Activated T-helper 1 cell treated with anti-CD3 and anti-CD28 coated beads, Interleukin-12 subunit alpha, Interleukin-12 subunit beta, Interleukin-2, Interleukin-4 antibody, amounts not matched to agents 30 ng/mL and 10 ng/mL and 1 ng/mL, durations not matched to agents 14 hours and 24 hours and 36 hours (primary cell): ENCODE measurements at regions not wholly inside any gene's neighbourhood (a gene's known extent, or its start where the extent isn't known, plus 50 kb on each side); places are given as distances from the start of the nearest gene placed in this dataset.

Experiments used
- DNase-seq: peaks from one replicate; pipeline ENCODE4 v3.0.0; 2021; ENCODE audit warnings: low spot score
- H3K27ac Mint-ChIP-seq: one replicate; pipeline ENCODE4 v1.8.0; 2021; ENCODE audit warnings: mild to moderate bottlenecking, mixed read lengths
- H3K27me3 Mint-ChIP-seq: one replicate; pipeline ENCODE4 v1.8.0; 2022; ENCODE audit warnings: mild to moderate bottlenecking, moderate library complexity, mixed read lengths; ENCODE audit not compliant: insufficient read depth
- H3K36me3 Mint-ChIP-seq: one replicate; pipeline ENCODE4 v1.8.0; 2021; ENCODE audit warnings: low read depth, mixed read lengths
- H3K4me1 Mint-ChIP-seq: one replicate; pipeline ENCODE4 v1.8.0; 2021; ENCODE audit warnings: low read depth, mixed read lengths
- H3K4me3 Mint-ChIP-seq: one replicate; pipeline ENCODE4 v1.8.0; 2021; ENCODE audit warnings: mild to moderate bottlenecking, moderate library complexity, mixed read lengths
- H3K9me3 Mint-ChIP-seq: one replicate; pipeline ENCODE4 v1.8.0; 2021; ENCODE audit warnings: mixed read lengths
- intact Hi-C: fragments of 100-400 bp; cut with micrococcal nuclease; formaldehyde crosslinking; loops from one replicate; pipeline ENCODE4 v1.15.1; 2024

GRCh38 chr15:87731630-87732029 is 524.9 kb downstream of the NTRK3 start:
- Mint-ChIP-seq H3K36me3 (no peaks in the 10 kb centered on the region), H3K9me3 (no peaks in the 10 kb centered on the region), H3K4me3 (no peak overlapping the region), H3K4me1 (peaks cover 4% of the 10 kb centered on the region), H3K27ac (no peak overlapping the region), H3K27me3 (peaks cover 2% of the 10 kb centered on the region)
- DNase-seq: no peak
- intact Hi-C loops: no loop called here

GRCh38 chr15:87730706-87731105 is 525.8 kb downstream of the NTRK3 start:
- intact Hi-C loops: no loop called here
- Mint-ChIP-seq H3K27ac (no peak overlapping the region), H3K4me1 (no peaks in the 10 kb centered on the region), H3K4me3 (no peak overlapping the region), H3K9me3 (no peaks in the 10 kb centered on the region), H3K27me3 (peaks cover 2% of the 10 kb centered on the region), H3K36me3 (no peaks in the 10 kb centered on the region)
- no peak for DNase-seq

GRCh38 chr15:87728998-87729397 is 527.5 kb downstream of the NTRK3 start:
- Mint-ChIP-seq H3K4me3 (no peak overlapping the region), H3K36me3 (no peaks in the 10 kb centered on the region), H3K4me1 (no peaks in the 10 kb centered on the region), H3K9me3 (no peaks in the 10 kb centered on the region), H3K27me3 (peaks cover 2% of the 10 kb centered on the region), H3K27ac (no peak overlapping the region)
- intact Hi-C loops: no loop called here
- DNase-seq: no peak

GRCh38 chr15:87727073-87727472 is 529.5 kb downstream of the NTRK3 start:
- no peaks in the 10 kb centered on the region for H3K4me1 Mint-ChIP-seq
- intact Hi-C loops: no loop called here
- no peak overlapping the region for H3K27ac Mint-ChIP-seq
- DNase-seq: no peak
- no peaks in the 10 kb centered on the region for H3K36me3 Mint-ChIP-seq
- H3K27me3 Mint-ChIP-seq: peaks cover 2% of the 10 kb centered on the region
- no peaks in the 10 kb centered on the region for H3K9me3 Mint-ChIP-seq
- no peak overlapping the region for H3K4me3 Mint-ChIP-seq

- no peak for DNase-seq
- no peak overlapping the region for H3K27ac Mint-ChIP-seq
- intact Hi-C loops: no loop called here
- H3K9me3 Mint-ChIP-seq: no peaks in the 10 kb centered on the region
- no peaks in the 10 kb centered on the region for H3K4me1 Mint-ChIP-seq
- H3K27me3 Mint-ChIP-seq: no peaks in the 10 kb centered on the region
- H3K36me3 Mint-ChIP-seq: no peaks in the 10 kb centered on the region
- H3K4me3 Mint-ChIP-seq: no peak overlapping the region
Measured at GRCh38 chr15:87724330-87724729, 532.2 kb downstream of the NTRK3 start.

- no peaks in the 10 kb centered on the region for H3K4me1 Mint-ChIP-seq
- no peak for DNase-seq
- no peaks in the 10 kb centered on the region for H3K9me3 Mint-ChIP-seq
- H3K27me3 Mint-ChIP-seq: no peaks in the 10 kb centered on the region
- H3K36me3 Mint-ChIP-seq: no peaks in the 10 kb centered on the region
- intact Hi-C loops: no loop called here
- H3K27ac Mint-ChIP-seq: no peak overlapping the region
- H3K4me3 Mint-ChIP-seq: no peak overlapping the region
Measured at GRCh38 chr15:87722941-87723691, 533.4 kb downstream of the NTRK3 start.

GRCh38 chr15:87720235-87720634 is 536.3 kb downstream of the NTRK3 start:
- H3K27ac Mint-ChIP-seq: no peak overlapping the region
- H3K9me3 Mint-ChIP-seq: no peaks in the 10 kb centered on the region
- no peaks in the 10 kb centered on the region for H3K36me3 Mint-ChIP-seq
- no peak overlapping the region for H3K4me3 Mint-ChIP-seq
- intact Hi-C loops: no loop called here
- H3K27me3 Mint-ChIP-seq: no peaks in the 10 kb centered on the region
- no peaks in the 10 kb centered on the region for H3K4me1 Mint-ChIP-seq
- no peak for DNase-seq

GRCh38 chr15:87716422-87716821 is 540.1 kb downstream of the NTRK3 start:
- H3K9me3 Mint-ChIP-seq: no peaks in the 10 kb centered on the region
- no peak for DNase-seq
- H3K27ac Mint-ChIP-seq: no peak overlapping the region
- H3K4me1 Mint-ChIP-seq: no peaks in the 10 kb centered on the region
- intact Hi-C loops: no loop called here
- no peak overlapping the region for H3K4me3 Mint-ChIP-seq
- no peaks in the 10 kb centered on the region for H3K27me3 Mint-ChIP-seq
- no peaks in the 10 kb centered on the region for H3K36me3 Mint-ChIP-seq

- no peaks in the 10 kb centered on the region for H3K9me3 Mint-ChIP-seq
- no peak overlapping the region for H3K27ac Mint-ChIP-seq
- no peak for DNase-seq
- no peaks in the 10 kb centered on the region for H3K4me1 Mint-ChIP-seq
- peaks cover 2% of the 10 kb centered on the region for H3K27me3 Mint-ChIP-seq
- intact Hi-C loops: no loop called here
- no peaks in the 10 kb centered on the region for H3K36me3 Mint-ChIP-seq
- H3K4me3 Mint-ChIP-seq: no peak overlapping the region
Measured at GRCh38 chr15:87715252-87715651, 541.3 kb downstream of the NTRK3 start.

GRCh38 chr15:87713475-87713879 is 543.1 kb downstream of the NTRK3 start:
- H3K9me3 Mint-ChIP-seq: no peaks in the 10 kb centered on the region
- no peak for DNase-seq
- no peak overlapping the region for H3K4me3 Mint-ChIP-seq
- no peak overlapping the region for H3K27ac Mint-ChIP-seq
- H3K36me3 Mint-ChIP-seq: no peaks in the 10 kb centered on the region
- intact Hi-C loops: no loop called here
- no peaks in the 10 kb centered on the region for H3K4me1 Mint-ChIP-seq
- H3K27me3 Mint-ChIP-seq: peaks cover 2% of the 10 kb centered on the region

- intact Hi-C loops: no loop called here
- no peak overlapping the region for H3K4me3 Mint-ChIP-seq
- no peaks in the 10 kb centered on the region for H3K4me1 Mint-ChIP-seq
- no peaks in the 10 kb centered on the region for H3K9me3 Mint-ChIP-seq
- no peak overlapping the region for H3K27ac Mint-ChIP-seq
- DNase-seq: no peak
- no peaks in the 10 kb centered on the region for H3K36me3 Mint-ChIP-seq
- peaks cover 2% of the 10 kb centered on the region for H3K27me3 Mint-ChIP-seq
Measured at GRCh38 chr15:87712211-87712610, 544.3 kb downstream of the NTRK3 start.

GRCh38 chr15:87711026-87711425 is 545.5 kb downstream of the NTRK3 start:
- H3K27me3 Mint-ChIP-seq: peaks cover 2% of the 10 kb centered on the region
- H3K27ac Mint-ChIP-seq: no peak overlapping the region
- H3K4me1 Mint-ChIP-seq: no peaks in the 10 kb centered on the region
- no peaks in the 10 kb centered on the region for H3K9me3 Mint-ChIP-seq
- intact Hi-C loops: no loop called here
- DNase-seq: no peak
- no peak overlapping the region for H3K4me3 Mint-ChIP-seq
- H3K36me3 Mint-ChIP-seq: no peaks in the 10 kb centered on the region

- Mint-ChIP-seq H3K27me3 (peaks cover 2% of the 10 kb centered on the region), H3K36me3 (no peaks in the 10 kb centered on the region), H3K9me3 (no peaks in the 10 kb centered on the region), H3K4me3 (no peak overlapping the region), H3K27ac (no peak overlapping the region), H3K4me1 (no peaks in the 10 kb centered on the region)
- intact Hi-C loops: no loop called here
- no peak for DNase-seq
Measured at GRCh38 chr15:87710406-87710805, 546.1 kb downstream of the NTRK3 start.

GRCh38 chr15:87707566-87708130 is 548.9 kb downstream of the NTRK3 start:
- intact Hi-C loops: no loop called here
- Mint-ChIP-seq H3K9me3 (no peaks in the 10 kb centered on the region), H3K4me3 (no peak overlapping the region), H3K4me1 (no peaks in the 10 kb centered on the region), H3K27me3 (peaks cover 4% of the 10 kb centered on the region), H3K36me3 (no peaks in the 10 kb centered on the region), H3K27ac (no peak overlapping the region)
- DNase-seq: no peak
